DND-41 (cell line): ENCODE measurements at regions not wholly inside any gene's neighbourhood (a gene's known extent, or its start where the extent isn't known, plus 50 kb on each side); places are given as distances from the start of the nearest gene placed in this dataset.

Source experiments
- ATAC-seq: fragments of 200-7000 bp; cut with Tn5 transposase; 3 replicates; pipeline ENCODE4 v1.9.1; 2021; ENCODE audit warnings: low read depth; ENCODE audit not compliant: insufficient read depth
- DNase-seq: peaks from one replicate; pipeline ENCODE4 v3.0.0-alpha.2; 2020
- H2AFZ ChIP-seq: 2 replicates; pipeline ENCODE4 v1.6.0; 2012; ENCODE audit warnings: low read depth, low read length
- H3K27ac ChIP-seq: 2 replicates; pipeline ENCODE4 v1.5.1; 2012; ENCODE audit warnings: low read length, inconsistent platforms
- H3K27me3 ChIP-seq: fragments of 200-600 bp; sonication (generic); 2 replicates; pipeline ENCODE4 v1.6.0; 2012; ENCODE audit warnings: low read length, mild to moderate bottlenecking, inconsistent platforms; ENCODE audit not compliant: insufficient read depth, poor library complexity
- H3K36me3 ChIP-seq: 2 replicates; pipeline ENCODE4 v1.5.1; 2012; ENCODE audit warnings: low read length, inconsistent platforms; ENCODE audit not compliant: insufficient read depth
- H3K4me1 ChIP-seq: 2 replicates; pipeline ENCODE4 v1.5.1; 2012; ENCODE audit warnings: mild to moderate bottlenecking, low read length; ENCODE audit not compliant: insufficient read depth
- H3K4me2 ChIP-seq: 2 replicates; pipeline ENCODE4 v1.6.0; 2012; ENCODE audit warnings: mild to moderate bottlenecking, moderate library complexity, low read length, inconsistent platforms; ENCODE audit not compliant: insufficient read depth
- H3K4me3 ChIP-seq, 2 experiments: fragments of 200-600 bp in 1 of 2; shearing (Covaris generic) in 1 of 2; 2 replicates each; pipeline ENCODE4 v1.5.1; 2012 to 2016; ENCODE audit warnings: inconsistent platforms in 2 of 2, low read length in 2 of 2, mild to moderate bottlenecking in 2 of 2, low read depth in 1 of 2, moderate library complexity in 1 of 2
- H3K79me2 ChIP-seq: 2 replicates; pipeline ENCODE4 v1.6.0; 2012; ENCODE audit warnings: low read length, inconsistent platforms; ENCODE audit not compliant: insufficient read depth
- H3K9ac ChIP-seq: 2 replicates; pipeline ENCODE4 v1.6.0; 2012; ENCODE audit warnings: low read depth, mild to moderate bottlenecking, inconsistent platforms, low read length, moderate library complexity
- H3K9me3 ChIP-seq: 2 replicates; pipeline ENCODE4 v1.5.1; 2012; ENCODE audit warnings: low read length, moderate library complexity, mild to moderate bottlenecking, inconsistent platforms; ENCODE audit not compliant: insufficient read depth, severe bottlenecking
- H4K20me1 ChIP-seq: 2 replicates; pipeline ENCODE4 v1.6.0; 2012; ENCODE audit warnings: low read length; ENCODE audit not compliant: insufficient read depth
- EZH2 ChIP-seq: IDR thresholded peaks from 3 replicates; pipeline ENCODE4 v1.6.1; 2012; ENCODE audit warnings: borderline replicate concordance, low read depth, mild to moderate bottlenecking, moderate library complexity, low read length, inconsistent platforms; ENCODE audit not compliant: severe bottlenecking
- TF ChIP-seq, protein P1 (sequence below): IDR thresholded peaks from 2 replicates; pipeline ENCODE4 v1.5.1; 2012; ENCODE audit warnings: borderline replicate concordance, low read length, moderate library complexity, mild to moderate bottlenecking; ENCODE audit not compliant: poor library complexity, severe bottlenecking; ENCODE audit errors: extremely low read depth

- Histone ChIP-seq H3K4me3 (no peak overlapping the region), H2AFZ (no peak overlapping the region), H3K27ac (no peak overlapping the region), H3K9me3 (no peaks in the 10 kb centered on the region), H3K27me3 (peaks cover 3% of the 10 kb centered on the region), H3K79me2 (no peaks in the 10 kb centered on the region), H4K20me1 (no peaks in the 10 kb centered on the region), H3K4me1 (no peaks in the 10 kb centered on the region), H3K9ac (no peak overlapping the region), H3K4me2 (no peak overlapping the region), H3K36me3 (no peaks in the 10 kb centered on the region)
- ATAC-seq: no peak
- TF ChIP-seq EZH2: no peak
- DNase-seq: no peak
These were observed 147.2 kb upstream of the COX10 start for GRCh38 chr17:13921841-13922776.

- no peak for DNase-seq
- Histone ChIP-seq H3K9me3 (no peaks in the 10 kb centered on the region), H3K9ac (no peak overlapping the region), H3K36me3 (no peaks in the 10 kb centered on the region), H3K4me1 (no peaks in the 10 kb centered on the region), H3K4me2 (no peak overlapping the region), H3K27me3 (peaks cover 3% of the 10 kb centered on the region), H3K27ac (no peak overlapping the region), H4K20me1 (no peaks in the 10 kb centered on the region), H2AFZ (no peak overlapping the region), H3K79me2 (no peaks in the 10 kb centered on the region), H3K4me3 (no peak overlapping the region)
- ATAC-seq: no peak
- TF ChIP-seq EZH2: no peak
- TF ChIP-seq, protein P1, sequence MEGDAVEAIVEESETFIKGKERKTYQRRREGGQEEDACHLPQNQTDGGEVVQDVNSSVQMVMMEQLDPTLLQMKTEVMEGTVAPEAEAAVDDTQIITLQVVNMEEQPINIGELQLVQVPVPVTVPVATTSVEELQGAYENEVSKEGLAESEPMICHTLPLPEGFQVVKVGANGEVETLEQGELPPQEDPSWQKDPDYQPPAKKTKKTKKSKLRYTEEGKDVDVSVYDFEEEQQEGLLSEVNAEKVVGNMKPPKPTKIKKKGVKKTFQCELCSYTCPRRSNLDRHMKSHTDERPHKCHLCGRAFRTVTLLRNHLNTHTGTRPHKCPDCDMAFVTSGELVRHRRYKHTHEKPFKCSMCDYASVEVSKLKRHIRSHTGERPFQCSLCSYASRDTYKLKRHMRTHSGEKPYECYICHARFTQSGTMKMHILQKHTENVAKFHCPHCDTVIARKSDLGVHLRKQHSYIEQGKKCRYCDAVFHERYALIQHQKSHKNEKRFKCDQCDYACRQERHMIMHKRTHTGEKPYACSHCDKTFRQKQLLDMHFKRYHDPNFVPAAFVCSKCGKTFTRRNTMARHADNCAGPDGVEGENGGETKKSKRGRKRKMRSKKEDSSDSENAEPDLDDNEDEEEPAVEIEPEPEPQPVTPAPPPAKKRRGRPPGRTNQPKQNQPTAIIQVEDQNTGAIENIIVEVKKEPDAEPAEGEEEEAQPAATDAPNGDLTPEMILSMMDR: no peak
These were observed 146.4 kb upstream of the COX10 start for GRCh38 chr17:13922885-13923284.

DNA sequence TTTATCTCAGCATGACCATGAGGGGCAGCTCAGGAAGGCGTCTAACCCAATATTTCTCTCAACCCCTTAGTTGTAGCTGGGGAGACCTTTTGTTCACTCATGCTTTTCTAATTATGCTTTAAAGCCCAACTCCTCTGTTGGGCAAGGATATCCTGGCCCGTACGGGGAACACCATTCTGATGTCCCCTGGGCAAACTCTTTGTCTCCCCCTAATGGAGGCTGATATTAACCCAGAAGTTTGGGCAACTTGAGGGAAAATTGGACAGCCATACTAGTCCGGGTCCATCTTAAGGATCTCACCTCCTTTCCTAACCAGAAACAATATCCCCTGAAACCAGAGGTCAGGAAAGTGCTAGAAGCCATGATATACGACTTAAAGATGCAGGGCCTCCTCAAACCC lies 143.7 kb upstream of the COX10 start:
- peaks cover 3% of the 10 kb centered on the region for H3K27me3 ChIP-seq
- H3K4me2 ChIP-seq: no peak overlapping the region
- H3K27ac ChIP-seq: no peak overlapping the region
- no peaks in the 10 kb centered on the region for H3K4me1 ChIP-seq
- no peak for DNase-seq
- H3K4me3 ChIP-seq: no peak overlapping the region
- no peaks in the 10 kb centered on the region for H4K20me1 ChIP-seq
- no peak overlapping the region for H2AFZ ChIP-seq
- no peak for ATAC-seq
- no peak overlapping the region for H3K9ac ChIP-seq
- H3K36me3 ChIP-seq: no peaks in the 10 kb centered on the region
- no peak for TF ChIP-seq EZH2
- TF ChIP-seq, protein P1: peak; percentile 25
- H3K9me3 ChIP-seq: no peaks in the 10 kb centered on the region
- no peaks in the 10 kb centered on the region for H3K79me2 ChIP-seq

DNA sequence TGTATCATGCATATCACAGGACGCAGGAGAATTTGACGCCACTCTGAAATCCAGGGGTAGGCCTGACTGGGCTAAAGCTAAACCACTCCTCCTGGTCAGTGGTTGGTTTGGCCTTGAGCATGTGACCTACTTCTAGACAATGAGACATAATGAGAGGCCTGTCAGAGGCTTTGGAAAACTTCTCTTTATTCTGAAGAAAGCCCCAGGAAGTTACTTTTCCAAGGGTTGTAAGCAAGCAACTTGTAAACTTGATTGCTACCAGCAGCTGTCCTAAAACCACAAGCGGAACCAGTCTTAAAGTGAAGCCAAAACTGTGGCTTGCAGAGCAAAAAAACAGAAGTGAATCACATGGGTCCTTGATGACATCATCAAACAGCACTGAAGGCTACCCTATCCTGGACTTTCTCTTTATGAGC lies 138.2 kb upstream of the COX10 start:
- no peaks in the 10 kb centered on the region for H3K36me3 ChIP-seq
- no peaks in the 10 kb centered on the region for H3K79me2 ChIP-seq
- no peak overlapping the region for H3K4me2 ChIP-seq
- H4K20me1 ChIP-seq: no peaks in the 10 kb centered on the region
- ATAC-seq (no peak), DNase-seq (no peak)
- no peak overlapping the region for H3K4me3 ChIP-seq
- H3K9me3 ChIP-seq: no peaks in the 10 kb centered on the region
- no peak overlapping the region for H3K27ac ChIP-seq
- H2AFZ ChIP-seq: no peak overlapping the region
- H3K4me1 ChIP-seq: no peaks in the 10 kb centered on the region
- no peaks in the 10 kb centered on the region for H3K27me3 ChIP-seq
- H3K9ac ChIP-seq: no peak overlapping the region
- TF ChIP-seq, protein P1: no peak
- TF ChIP-seq EZH2: no peak
